VCaP (cell line): ENCODE measurements at regions not wholly inside any gene's neighbourhood (a gene's known extent, or its start where the extent isn't known, plus 50 kb on each side); places are given as distances from the start of the nearest gene placed in this dataset.

Experiments used
- H3K27ac ChIP-seq: fragments of 450-650 bp; 2 replicates; pipeline ENCODE4 v1.5.1; 2017
- CTCF ChIP-seq: fragments of 450-650 bp; conservative IDR thresholded peaks from 2 replicates; pipeline ENCODE4 v1.5.1; 2017; ENCODE audit warnings: mild to moderate bottlenecking, moderate library complexity

- no peak for TF ChIP-seq CTCF
- no peak overlapping the region for H3K27ac ChIP-seq
These were observed 100.8 kb upstream of the ALDH1A3 start for GRCh38 chr15:100778831-100779288.

- no peak overlapping the region for H3K27ac ChIP-seq
- no peak for TF ChIP-seq CTCF
These were observed 100.1 kb upstream of the ALDH1A3 start for GRCh38 chr15:100779331-100780207.

- H3K27ac ChIP-seq: no peak overlapping the region
- no peak for TF ChIP-seq CTCF
These were observed 99.3 kb upstream of the ALDH1A3 start for GRCh38 chr15:100780208-100780800.

GRCh38 chr15:100781061-100781960 lies 98.3 kb upstream of the ALDH1A3 start:
- no peak overlapping the region for H3K27ac ChIP-seq
- no peak for TF ChIP-seq CTCF

GRCh38 chr15:100781961-100782530 lies 97.6 kb upstream of the ALDH1A3 start:
- no peak for TF ChIP-seq CTCF
- H3K27ac ChIP-seq: no peak overlapping the region

- no peak for TF ChIP-seq CTCF
- no peak overlapping the region for H3K27ac ChIP-seq
These were observed 96.3 kb upstream of the ALDH1A3 start for GRCh38 chr15:100783291-100783690.
